T-cell (primary cell): ENCODE measurements at regions not wholly inside any gene's neighbourhood (a gene's known extent, or its start where the extent isn't known, plus 50 kb on each side); places are given as distances from the start of the nearest gene placed in this dataset.
"Not testable (repeated sequence)": the region's sequence is repeated elsewhere in the genome, so short reads cannot be mapped to it uniquely, and the experiment has no call there.

ENCODE experiments used
- ATAC-seq, 4 experiments: fragments of 200-7000 bp in 3 of 4; fragments of 150-1000 bp in 1 of 4; cut with Tn5 transposase; replicated peaks in 1 of 4; 1 replicate in 3 of 4; 2 replicates in 1 of 4; pipeline ENCODE4 v1.10.0; 2021; ENCODE audit warnings: moderate library complexity in 3 of 4, mild to moderate bottlenecking in 2 of 4, moderate number of reproducible peaks in 1 of 4
- CTCF ChIA-PET, 2 donors: fragments of 300-600 bp; sonication (Branson Sonifier 250); formaldehyde crosslinking; loops; one replicate each; lab custom pipeline; 2022; ENCODE audit warnings: antibody characterized with exemption in 2 of 2; lab: Charles Lee
- POLR2A ChIA-PET, 2 donors: fragments of 300-600 bp; sonication (Branson Sonifier 250); formaldehyde crosslinking; loops; one replicate each; lab custom pipeline; 2022; ENCODE audit warnings: antibody characterized with exemption in 2 of 2; lab: Charles Lee
- DNase-seq, 35 experiments: peaks; one replicate each; pipeline versions ENCODE4 v3.0.0 to v3.0.0-alpha.2; 2013 to 2023
- H3K27ac ChIP-seq: one replicate; pipeline ENCODE4 v1.5.1; 2013; ENCODE audit warnings: low read length
- H3K27me3 ChIP-seq, 2 experiments: replicated peaks in 1 of 2; 1 replicate in 1 of 2; 2 replicates in 1 of 2; pipeline versions ENCODE4 v1.6.1 to v1.7.0; 2013; ENCODE audit warnings: low read length in 1 of 2, mixed read lengths in 1 of 2; ENCODE audit not compliant: control insufficient read depth in 2 of 2, insufficient read depth in 2 of 2; ENCODE audit errors: extremely low read depth in 1 of 2
- H3K36me3 ChIP-seq, 2 donors: 1 replicate in 1 of 2; 2 replicates in 1 of 2; pipeline versions ENCODE4 v1.6.1 to v1.7.0; 2013; ENCODE audit warnings: low read length in 1 of 2; ENCODE audit not compliant: control insufficient read depth in 2 of 2, insufficient read depth in 1 of 2; ENCODE audit errors: extremely low read depth in 1 of 2
- H3K4me1 ChIP-seq, 2 experiments: 1 replicate in 1 of 2; 2 replicates in 1 of 2; pipeline versions ENCODE4 v1.6.1 to v1.7.0; 2013; ENCODE audit warnings: low read length in 2 of 2, mixed read lengths in 1 of 2; ENCODE audit not compliant: insufficient read depth in 2 of 2, control insufficient read depth in 1 of 2; ENCODE audit errors: extremely low read depth in 1 of 2
- H3K4me3 ChIP-seq, 2 donors: 1 replicate in 1 of 2; 2 replicates in 1 of 2; pipeline versions ENCODE4 v1.5.1 to v1.7.0; 2013; ENCODE audit warnings: mild to moderate bottlenecking in 2 of 2, low read length in 1 of 2, moderate library complexity in 1 of 2; ENCODE audit not compliant: control insufficient read depth in 1 of 2; ENCODE audit errors: extremely low read depth in 1 of 2
- H3K9me3 ChIP-seq: 2 replicates; pipeline ENCODE4 v1.7.0; 2013
- H3K27ac Mint-ChIP-seq, 2 donors: one replicate each; pipeline ENCODE4 v1.8.0; 2020 to 2021; ENCODE audit warnings: mild to moderate bottlenecking in 2 of 2, mixed read lengths in 2 of 2
- H3K27me3 Mint-ChIP-seq, 2 donors: one replicate each; pipeline ENCODE4 v1.8.0; 2021 to 2022; ENCODE audit warnings: mixed read lengths in 2 of 2
- H3K36me3 Mint-ChIP-seq: one replicate; pipeline ENCODE4 v1.8.0; 2021; ENCODE audit warnings: mixed read lengths
- H3K4me1 Mint-ChIP-seq, 3 donors: one replicate each; pipeline ENCODE4 v1.8.0; 2020 to 2022; ENCODE audit warnings: mixed read lengths in 3 of 3, mild to moderate bottlenecking in 1 of 3
- H3K4me3 Mint-ChIP-seq, 3 donors: one replicate each; pipeline ENCODE4 v1.8.0; 2020 to 2022; ENCODE audit warnings: mild to moderate bottlenecking in 3 of 3, mixed read lengths in 3 of 3, moderate library complexity in 3 of 3
- H3K9me3 Mint-ChIP-seq, 3 donors: one replicate each; pipeline ENCODE4 v1.8.0; 2020 to 2022; ENCODE audit warnings: mixed read lengths in 3 of 3
- WGBS: methylation state at CpG from one replicate; pipeline ENCODE4 v1.1.5; 2013; ENCODE audit warnings: missing lambda C conversion rate; ENCODE audit not compliant: insufficient coverage; 5-methylcytosine and 5-hydroxymethylcytosine counted together

DNA sequence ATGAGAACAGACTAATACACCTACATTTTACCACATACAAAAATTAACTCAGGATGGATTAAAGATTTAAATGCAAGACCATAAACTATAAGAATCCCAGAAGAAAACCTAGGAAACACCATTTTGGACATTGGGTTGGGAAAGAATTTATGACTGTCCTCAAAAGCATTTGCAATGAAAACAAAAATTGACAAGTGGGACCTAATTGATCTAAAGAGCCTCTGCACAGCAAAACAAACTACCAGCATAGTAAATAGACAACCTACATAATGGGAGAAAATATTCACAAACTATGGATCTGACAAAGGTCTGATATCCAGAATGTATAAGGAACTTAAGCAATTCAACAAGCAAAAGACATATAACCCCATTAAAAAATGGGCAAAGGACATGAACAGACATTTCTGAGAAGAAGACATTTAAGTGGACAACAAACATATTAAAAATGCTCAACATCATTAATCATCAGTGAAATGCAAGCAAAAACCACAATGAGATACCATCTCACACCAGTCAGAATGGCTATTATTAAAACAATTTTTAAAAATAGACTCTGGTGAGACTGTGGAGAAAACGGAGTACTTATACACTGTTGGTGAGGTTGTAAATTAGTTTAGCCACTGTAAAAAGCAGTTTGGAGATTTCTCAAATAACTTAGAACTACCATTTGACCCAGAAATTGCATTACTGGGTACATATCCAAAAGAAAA is 221.7 kb upstream of the DIPK2B start:
- no peak overlapping the region for H3K4me3 ChIP-seq
- CTCF ChIA-PET = interaction anchor here in 1 of 2 donors (0.5 kb wide), 1 partner anchor 897 kb away, joined by 3 read pairs; no protein-coding TSS in a partner anchor
- DNase-seq (no peak), ATAC-seq (no peak)
- no peaks in the 10 kb centered on the region for H3K4me1 ChIP-seq
- no peaks in the 10 kb centered on the region for H3K36me3 ChIP-seq
- POLR2A ChIA-PET = no interaction called here
- Mint-ChIP-seq H3K4me3 (no peak overlapping the region), H3K4me1 (no peaks in the 10 kb centered on the region), H3K9me3 (no peaks in the 10 kb centered on the region), H3K27ac (no peak overlapping the region), H3K27me3 (peaks cover 10 to 26% of the 10 kb centered on the region in 2 donors), H3K36me3 (no peaks in the 10 kb centered on the region)
- H3K9me3 ChIP-seq = no peaks in the 10 kb centered on the region
- peaks cover 0 to 5% of the 10 kb centered on the region in 2 experiments for H3K27me3 ChIP-seq
- no peak overlapping the region for H3K27ac ChIP-seq
- no CpG with 5 or more reads among the region's 1 CpG for WGBS

DNA sequence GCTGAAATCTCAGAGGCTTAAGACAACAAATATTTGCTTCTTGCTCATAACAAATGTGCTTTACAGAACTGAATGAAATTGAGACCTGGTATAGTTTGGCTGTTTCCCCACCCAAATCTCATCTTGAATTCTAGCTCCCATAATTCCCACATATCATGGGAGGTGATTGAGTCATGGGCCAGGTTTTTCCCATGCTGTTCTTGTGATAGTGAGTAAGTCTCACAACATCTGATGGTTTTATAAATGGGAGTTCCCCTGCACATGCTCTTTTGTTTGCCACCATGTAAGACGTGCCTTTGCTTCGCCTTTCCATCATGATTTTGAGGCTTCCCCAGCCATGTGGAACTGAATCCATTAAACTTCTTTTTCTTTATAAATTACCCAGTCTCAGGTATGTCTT is 221.1 kb upstream of the DIPK2B start:
- Histone ChIP-seq H3K36me3 (no peaks in the 10 kb centered on the region), H3K27ac (no peak overlapping the region), H3K9me3 (no peaks in the 10 kb centered on the region), H3K27me3 (peaks cover 0 to 5% of the 10 kb centered on the region in 2 experiments), H3K4me3 (no peak overlapping the region), H3K4me1 (no peaks in the 10 kb centered on the region)
- Mint-ChIP-seq H3K27me3 (peaks cover 11 to 31% of the 10 kb centered on the region in 2 donors), H3K36me3 (no peaks in the 10 kb centered on the region), H3K27ac (no peak overlapping the region), H3K4me1 (no peaks in the 10 kb centered on the region), H3K9me3 (no peaks in the 10 kb centered on the region), H3K4me3 (no peak overlapping the region)
- ChIA-PET CTCF (interaction anchor here in 1 of 2 donors (0.5 kb wide), 1 partner anchor 898 kb away, joined by 3 read pairs; no protein-coding TSS in a partner anchor), POLR2A (no interaction called here)
- WGBS = no CpG with 5 or more reads among the region's 2 CpGs
- no peak for ATAC-seq
- DNase-seq = no peak

DNA sequence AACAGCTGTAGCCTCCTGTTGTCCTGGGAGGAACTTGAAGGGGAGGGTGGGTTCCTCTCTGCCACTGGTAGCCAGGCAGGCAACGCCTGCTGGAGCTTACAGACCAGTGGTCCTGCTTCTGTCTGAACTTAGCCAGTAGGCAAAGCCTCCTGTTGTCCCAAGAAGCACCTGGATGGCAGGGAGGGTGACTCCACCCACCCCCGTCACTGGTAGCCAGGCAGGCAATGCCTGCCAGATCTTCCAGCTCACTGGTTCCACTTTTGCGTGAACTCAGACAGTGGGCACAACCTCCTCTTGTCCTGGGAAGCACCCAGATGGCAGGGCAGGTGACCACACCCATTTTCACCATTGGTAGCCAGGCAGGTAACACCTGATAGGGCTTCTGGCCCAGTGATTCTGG is 203.5 kb upstream of the DIPK2B start:
- peaks cover 0 to 7% (median 4%) of the 10 kb centered on the region in 3 donors for H3K4me1 Mint-ChIP-seq
- Histone ChIP-seq H3K36me3 (no peaks in the 10 kb centered on the region), H3K27ac (no peak overlapping the region), H3K4me1 (no peaks in the 10 kb centered on the region), H3K27me3 (peaks cover 0 to 12% of the 10 kb centered on the region in 2 experiments), H3K9me3 (no peaks in the 10 kb centered on the region), H3K4me3 (no peak overlapping the region)
- H3K4me3 Mint-ChIP-seq = no peak overlapping the region
- WGBS = 47% methylated on average over 2 of the region's 3 CpGs
- no peak overlapping the region for H3K27ac Mint-ChIP-seq
- POLR2A ChIA-PET = no interaction called here
- H3K36me3 Mint-ChIP-seq = no peaks in the 10 kb centered on the region
- ATAC-seq (no peak), DNase-seq (no peak)
- CTCF ChIA-PET = no interaction called here
- H3K9me3 Mint-ChIP-seq = peaks cover 0 to 6% (median 0%) of the 10 kb centered on the region in 3 donors
- H3K27me3 Mint-ChIP-seq = peaks cover 2 to 29% of the 10 kb centered on the region in 2 donors

DNA sequence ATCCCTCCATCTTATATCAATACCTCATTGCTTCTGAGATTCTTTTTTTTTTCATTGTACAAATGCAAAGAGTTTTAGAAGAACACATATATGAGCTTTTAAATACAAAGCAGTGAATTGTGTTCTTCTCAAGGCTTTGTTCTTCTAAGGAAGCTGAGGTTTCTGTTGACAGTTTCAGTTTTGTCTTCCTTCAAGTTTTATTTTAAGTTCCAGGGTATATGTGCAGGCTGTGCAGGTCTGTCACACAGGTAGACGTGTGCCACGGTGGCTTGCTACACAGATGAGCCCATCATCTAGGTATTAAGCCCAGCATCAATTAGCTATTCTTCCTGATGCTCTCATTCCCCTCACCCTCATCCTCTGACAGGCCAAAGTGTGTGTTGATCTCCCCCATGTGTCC is 201.2 kb upstream of the DIPK2B start:
- Mint-ChIP-seq H3K4me3 (no peak overlapping the region), H3K27me3 (peaks cover 2 to 31% of the 10 kb centered on the region in 2 donors), H3K27ac (no peak overlapping the region), H3K4me1 (peaks cover 0 to 7% (median 4%) of the 10 kb centered on the region in 3 donors), H3K36me3 (no peaks in the 10 kb centered on the region), H3K9me3 (peaks cover 0 to 6% (median 0%) of the 10 kb centered on the region in 3 donors)
- no peak overlapping the region for H3K4me3 ChIP-seq
- no peak overlapping the region for H3K27ac ChIP-seq
- H3K36me3 ChIP-seq = no peaks in the 10 kb centered on the region
- peaks cover 0 to 12% of the 10 kb centered on the region in 2 experiments for H3K27me3 ChIP-seq
- no peak for ATAC-seq
- WGBS = no CpG with 5 or more reads among the region's 2 CpGs
- ChIA-PET POLR2A (interaction anchor here in 1 of 2 donors (0.6 kb wide), 1 partner anchor 503 kb away, joined by 3 read pairs; no protein-coding TSS in a partner anchor), CTCF (no interaction called here)
- no peak for DNase-seq
- H3K9me3 ChIP-seq = no peaks in the 10 kb centered on the region
- no peaks in the 10 kb centered on the region for H3K4me1 ChIP-seq

DNA sequence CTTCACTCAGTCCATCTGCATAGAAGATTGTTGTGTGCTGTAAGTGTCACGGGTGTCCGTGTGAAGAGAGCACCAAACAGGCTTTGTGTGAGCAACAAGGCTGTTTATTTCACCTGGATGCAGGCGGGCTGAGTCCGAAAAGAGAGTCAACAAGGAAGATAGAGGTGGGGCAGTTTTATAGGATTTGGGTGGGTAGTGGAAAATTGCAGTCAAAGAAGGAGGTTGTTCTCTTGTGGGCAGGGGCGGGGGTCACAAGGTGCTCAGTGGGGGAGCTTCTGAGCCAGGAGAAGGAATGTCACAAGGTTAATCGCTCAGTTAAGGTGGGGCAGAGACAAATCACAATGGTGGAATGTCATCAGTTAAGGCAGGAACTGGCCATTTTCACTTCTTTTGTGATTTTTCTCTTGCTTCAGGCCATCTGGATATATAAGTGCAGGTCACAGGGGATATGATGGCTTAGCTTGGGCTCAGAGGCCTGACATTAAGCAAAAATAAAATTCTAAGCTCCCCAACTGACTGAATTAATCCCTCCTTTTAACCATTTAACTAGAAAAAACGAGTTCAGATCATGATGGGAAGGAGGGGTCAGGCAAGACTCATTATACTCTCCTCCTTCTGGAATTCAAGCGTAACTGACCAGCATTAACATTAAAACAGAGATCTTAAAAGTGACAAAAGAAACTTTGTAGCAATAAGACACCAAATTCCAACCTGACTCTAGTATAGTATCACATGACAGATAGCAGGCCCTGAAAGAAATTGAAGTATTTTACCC is 200.5 kb upstream of the DIPK2B start:
- H3K4me1 ChIP-seq, CTCF ChIA-PET, H3K9me3 Mint-ChIP-seq, H3K27ac Mint-ChIP-seq, H3K4me3 Mint-ChIP-seq, H3K36me3 Mint-ChIP-seq, DNase-seq, H3K9me3 ChIP-seq, H3K4me3 ChIP-seq, H3K4me1 Mint-ChIP-seq, H3K36me3 ChIP-seq, H3K27ac ChIP-seq, ATAC-seq: not testable (repeated sequence)
- H3K27me3 Mint-ChIP-seq = peaks cover 2 to 24% of the 10 kb centered on the region in 2 donors
- POLR2A ChIA-PET = interaction anchor here in 1 of 2 donors (0.6 kb wide), 1 partner anchor 502 kb away, joined by 3 read pairs; no protein-coding TSS in a partner anchor
- WGBS = no CpG with 5 or more reads among the region's 8 CpGs
- H3K27me3 ChIP-seq = peaks cover 0 to 12% of the 10 kb centered on the region in 2 experiments

DNA sequence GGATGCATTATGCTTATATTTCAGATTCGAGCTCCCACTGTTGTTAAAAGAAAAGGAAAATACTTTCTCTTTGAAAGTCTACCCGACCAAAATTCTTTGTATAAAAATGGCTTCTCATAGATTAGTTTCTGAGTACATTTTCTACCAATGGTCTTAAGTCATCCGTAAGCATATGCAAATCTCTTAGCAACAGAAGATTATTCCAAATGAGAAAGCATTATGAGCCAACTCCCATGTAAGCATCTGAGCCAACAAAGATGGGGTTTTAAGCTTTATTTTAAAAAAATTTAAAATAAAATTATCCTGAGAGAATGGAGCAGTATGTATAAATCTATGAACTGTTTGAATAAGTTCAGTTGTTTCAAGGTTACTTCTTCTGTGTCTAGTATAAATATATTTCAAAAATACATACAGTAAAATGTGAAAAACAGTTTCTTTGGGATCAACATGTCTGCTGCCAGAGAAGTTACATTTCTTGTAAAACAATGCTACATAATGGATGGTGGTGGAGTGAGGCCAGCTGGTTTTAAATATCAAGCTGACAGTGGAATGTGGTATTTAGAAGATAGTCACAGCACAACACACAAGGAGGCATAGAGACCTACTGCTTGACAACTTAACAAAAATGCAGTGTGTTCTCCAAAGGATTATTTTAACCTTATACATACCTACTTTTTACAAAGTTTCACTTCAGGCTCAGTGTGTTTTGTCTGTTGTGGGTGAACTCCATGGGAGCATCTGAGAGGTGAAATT is 199.5 kb upstream of the DIPK2B start:
- ATAC-seq (no peak), DNase-seq (no peak)
- CTCF ChIA-PET = no interaction called here
- Histone ChIP-seq H3K4me3 (no peak overlapping the region), H3K36me3 (no peaks in the 10 kb centered on the region), H3K4me1 (no peaks in the 10 kb centered on the region), H3K27me3 (peaks cover 0 to 12% of the 10 kb centered on the region in 2 experiments), H3K9me3 (no peaks in the 10 kb centered on the region), H3K27ac (no peak overlapping the region)
- no peaks in the 10 kb centered on the region for H3K36me3 Mint-ChIP-seq
- no CpG with 5 or more reads among the region's 3 CpGs for WGBS
- peaks cover 1 to 5% (median 2%) of the 10 kb centered on the region in 3 donors for H3K9me3 Mint-ChIP-seq
- H3K4me1 Mint-ChIP-seq = peaks cover 0 to 7% (median 4%) of the 10 kb centered on the region in 3 donors
- H3K27ac Mint-ChIP-seq = no peak overlapping the region
- H3K4me3 Mint-ChIP-seq = no peak overlapping the region
- H3K27me3 Mint-ChIP-seq = peaks cover 2 to 24% of the 10 kb centered on the region in 2 donors
- POLR2A ChIA-PET = no interaction called here
